ENCODE measurements at regions not wholly inside any gene's neighbourhood (a gene's known extent, or its start where the extent isn't known, plus 50 kb on each side); places are given as distances from the start of the nearest gene placed in this dataset.
"Not testable (repeated sequence)": the region's sequence is repeated elsewhere in the genome, so short reads cannot be mapped to it uniquely, and the experiment has no call there.

- DNase-seq: no peak
- ChIA-PET CTCF (no interaction called here), POLR2A (interaction anchor here (0.6 kb wide), 1 partner anchor 1316 kb away, joined by 3 read pairs; no protein-coding TSS in a partner anchor)
- Histone ChIP-seq H3K27me3 (replicated peaks; ENCODE audit: control insufficient read depth, insufficient read depth, low read length) (no peaks in the 10 kb centered on the region), H3K4me3 (ENCODE audit: low read depth, low read length) (no peak overlapping the region), H3K36me3 (ENCODE audit: control insufficient read depth, insufficient read depth, low read length) (no peaks in the 10 kb centered on the region), H3K4me1 (no peaks in the 10 kb centered on the region), H3K9me3 (no peaks in the 10 kb centered on the region)
- no TSS peak for BruUV-seq (replicated peaks)
- no peaks in the 10 kb centered on the region for H3K36me3 Mint-ChIP-seq (ENCODE audit: insufficient read depth, unreplicated experiment)
- H3K4me3 Mint-ChIP-seq (ENCODE audit: unreplicated experiment): no peak overlapping the region
- no peaks in the 10 kb centered on the region for H3K9me3 Mint-ChIP-seq (ENCODE audit: unreplicated experiment)
- H3K27me3 Mint-ChIP-seq (ENCODE audit: insufficient read depth, unreplicated experiment): peaks cover 2% of the 10 kb centered on the region
- intact Hi-C loops (cut with micrococcal nuclease; ENCODE audit: unreplicated experiment): no loop called here
- no peaks in the 10 kb centered on the region for H3K4me1 Mint-ChIP-seq (ENCODE audit: low read depth, unreplicated experiment)
- no peak for TF ChIP-seq CTCF (IDR thresholded peaks at IDR 0.05; ENCODE audit: insufficient read depth in 1 of 2, low read depth in 1 of 2, low read length in 1 of 2, severe bottlenecking in 1 of 2, unreplicated experiment in 1 of 2)
- no peak overlapping the region for H3K27ac Mint-ChIP-seq (ENCODE audit: unreplicated experiment)
Observed at GRCh38 chr4:11814758-11815157, 386.1 kb upstream of the HS3ST1 start.

DNA sequence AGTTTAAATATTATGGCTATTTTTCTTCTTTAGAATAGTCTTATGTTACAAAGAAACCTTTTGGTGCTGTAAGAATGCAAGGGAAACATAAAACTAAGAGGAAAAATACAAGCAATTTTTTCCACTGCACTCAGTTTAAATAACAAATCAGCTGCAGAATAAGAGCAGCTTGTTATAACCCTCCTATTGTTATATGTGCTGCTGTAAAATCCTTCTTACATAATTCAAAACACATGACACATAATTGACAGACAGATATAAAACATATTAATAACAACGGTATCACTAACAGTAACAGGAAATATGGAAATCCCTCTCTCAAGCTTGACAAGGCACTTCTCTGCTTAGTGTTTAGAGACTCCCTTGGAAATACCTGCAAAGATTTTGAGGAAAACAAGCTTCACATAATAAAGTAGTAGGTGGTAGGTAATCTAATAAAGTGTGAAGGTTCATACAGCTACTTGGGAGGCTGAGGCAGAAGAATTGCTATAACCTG, 385.3 kb upstream of the HS3ST1 start:
- DNase-seq: no peak
- intact Hi-C loops (cut with micrococcal nuclease; ENCODE audit: unreplicated experiment): no loop called here
- Mint-ChIP-seq H3K4me1 (ENCODE audit: low read depth, unreplicated experiment) (no peaks in the 10 kb centered on the region), H3K36me3 (ENCODE audit: insufficient read depth, unreplicated experiment) (no peaks in the 10 kb centered on the region), H3K9me3 (ENCODE audit: unreplicated experiment) (no peaks in the 10 kb centered on the region), H3K4me3 (ENCODE audit: unreplicated experiment) (no peak overlapping the region), H3K27me3 (ENCODE audit: insufficient read depth, unreplicated experiment) (peaks cover 2% of the 10 kb centered on the region), H3K27ac (ENCODE audit: unreplicated experiment) (no peak overlapping the region)
- Histone ChIP-seq H3K27me3 (replicated peaks; ENCODE audit: control insufficient read depth, insufficient read depth, low read length) (no peaks in the 10 kb centered on the region), H3K4me3 (ENCODE audit: low read depth, low read length) (no peak overlapping the region), H3K4me1 (no peaks in the 10 kb centered on the region), H3K36me3 (ENCODE audit: control insufficient read depth, insufficient read depth, low read length) (no peaks in the 10 kb centered on the region), H3K9me3 (no peaks in the 10 kb centered on the region)
- BruUV-seq (replicated peaks): no TSS peak
- ChIA-PET CTCF (no interaction called here), POLR2A (no interaction called here)
- no peak for TF ChIP-seq CTCF (IDR thresholded peaks at IDR 0.05; ENCODE audit: insufficient read depth in 1 of 2, low read depth in 1 of 2, low read length in 1 of 2, severe bottlenecking in 1 of 2, unreplicated experiment in 1 of 2)

DNA sequence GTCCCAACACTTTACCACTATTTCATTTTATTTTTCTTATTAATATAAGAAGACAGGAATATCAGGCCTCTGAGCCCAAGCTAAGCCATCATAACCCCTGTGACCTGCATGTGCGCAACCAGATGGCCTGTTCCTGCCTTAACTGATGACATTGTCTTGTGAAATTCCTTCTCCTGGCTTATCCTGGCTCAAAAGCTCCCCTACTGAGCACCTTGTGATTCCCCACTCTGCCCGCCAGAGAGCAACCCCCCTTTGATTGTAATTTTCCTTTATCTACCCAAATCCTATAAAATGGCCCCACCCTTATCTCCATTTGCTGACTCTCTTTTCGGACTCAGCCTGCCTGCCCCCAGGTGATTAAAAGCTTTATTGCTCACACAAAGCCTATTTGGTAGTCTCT, 382.8 kb upstream of the HS3ST1 start:
- BruUV-seq (replicated peaks); H3K9me3 Mint-ChIP-seq (ENCODE audit: unreplicated experiment); CTCF ChIA-PET; H3K27ac Mint-ChIP-seq (ENCODE audit: unreplicated experiment); intact Hi-C loops (cut with micrococcal nuclease; ENCODE audit: unreplicated experiment); H3K4me3 ChIP-seq (ENCODE audit: low read depth, low read length); DNase-seq; H3K9me3 ChIP-seq; H3K36me3 ChIP-seq (ENCODE audit: control insufficient read depth, insufficient read depth, low read length); H3K4me1 ChIP-seq; POLR2A ChIA-PET; H3K4me1 Mint-ChIP-seq (ENCODE audit: low read depth, unreplicated experiment); H3K27me3 Mint-ChIP-seq (ENCODE audit: insufficient read depth, unreplicated experiment); H3K27me3 ChIP-seq (replicated peaks; ENCODE audit: control insufficient read depth, insufficient read depth, low read length); H3K36me3 Mint-ChIP-seq (ENCODE audit: insufficient read depth, unreplicated experiment); H3K4me3 Mint-ChIP-seq (ENCODE audit: unreplicated experiment): not testable (repeated sequence)

DNA sequence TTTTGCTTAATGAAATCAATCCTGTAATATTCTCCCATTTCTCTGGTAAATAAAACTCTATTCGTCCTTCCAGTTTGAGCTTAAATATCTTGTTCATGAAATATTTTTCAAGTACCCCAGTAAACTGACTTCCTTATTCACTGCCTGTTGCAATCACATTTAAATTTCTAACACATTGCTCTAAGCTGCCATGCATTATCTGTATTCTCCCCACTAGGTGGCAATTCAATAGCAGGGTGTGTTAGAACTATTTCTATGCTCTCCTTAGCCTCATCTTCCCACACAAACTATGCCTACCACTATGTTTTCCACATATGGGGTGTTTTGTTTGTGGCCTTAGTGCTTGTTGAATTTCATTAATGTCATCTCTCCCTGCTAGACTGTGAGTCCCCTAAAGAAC, 377.1 kb upstream of the HS3ST1 start:
- ChIA-PET POLR2A (no interaction called here), CTCF (no interaction called here)
- Mint-ChIP-seq H3K4me1 (ENCODE audit: low read depth, unreplicated experiment) (no peaks in the 10 kb centered on the region), H3K9me3 (ENCODE audit: unreplicated experiment) (no peaks in the 10 kb centered on the region), H3K4me3 (ENCODE audit: unreplicated experiment) (no peak overlapping the region), H3K27ac (ENCODE audit: unreplicated experiment) (no peak overlapping the region), H3K36me3 (ENCODE audit: insufficient read depth, unreplicated experiment) (no peaks in the 10 kb centered on the region), H3K27me3 (ENCODE audit: insufficient read depth, unreplicated experiment) (no peaks in the 10 kb centered on the region)
- BruUV-seq (replicated peaks): no TSS peak
- Histone ChIP-seq H3K9me3 (no peaks in the 10 kb centered on the region), H3K4me3 (ENCODE audit: low read depth, low read length) (no peak overlapping the region), H3K4me1 (peaks cover 5% of the 10 kb centered on the region; the same call in 1 of the 2 replicates), H3K36me3 (ENCODE audit: control insufficient read depth, insufficient read depth, low read length) (no peaks in the 10 kb centered on the region), H3K27me3 (replicated peaks; ENCODE audit: control insufficient read depth, insufficient read depth, low read length) (no peaks in the 10 kb centered on the region)
- DNase-seq: peak in 1 of 2 experiments; percentile 7
- intact Hi-C loops (cut with micrococcal nuclease; ENCODE audit: unreplicated experiment): loop anchor here (1.0 to 2.0 kb wide), 2 partner anchors 149 to 827 kb away; no protein-coding TSS in a partner anchor
- TF ChIP-seq CTCF (IDR thresholded peaks at IDR 0.05; ENCODE audit: insufficient read depth in 1 of 2, low read depth in 1 of 2, low read length in 1 of 2, severe bottlenecking in 1 of 2, unreplicated experiment in 1 of 2): peak in 1 of 2 experiments; percentile 40

Measured in Caco-2 (cell line).